Karpas-422 (cell line): ENCODE measurements at regions not wholly inside any gene's neighbourhood (a gene's known extent, or its start where the extent isn't known, plus 50 kb on each side); places are given as distances from the start of the nearest gene placed in this dataset.
"Not testable (repeated sequence)": the region's sequence is repeated elsewhere in the genome, so short reads cannot be mapped to it uniquely, and the experiment has no call there.

Experiments used
- DNase-seq: peaks from one replicate; pipeline ENCODE4 v3.0.0-alpha.2; 2015
- H2AFZ ChIP-seq: fragments of 200-600 bp; sonication (generic); 2 replicates; pipeline ENCODE4 v1.6.1; 2014; ENCODE audit warnings: antibody characterized with exemption, low read length, mixed read lengths
- H3K27ac ChIP-seq: fragments of 200-600 bp; sonication (generic); 2 replicates; pipeline ENCODE4 v1.5.1; 2014; ENCODE audit warnings: mild to moderate bottlenecking, low read length, moderate library complexity
- H3K27me3 ChIP-seq: fragments of 200-600 bp; sonication (generic); 2 replicates; pipeline ENCODE4 v1.6.1; 2014; ENCODE audit warnings: low read length, mixed read lengths
- H3K36me3 ChIP-seq: fragments of 200-600 bp; sonication (generic); 2 replicates; pipeline ENCODE4 v1.6.1; 2014; ENCODE audit warnings: low read length, mixed read lengths; ENCODE audit not compliant: insufficient read depth
- H3K4me1 ChIP-seq: fragments of 200-600 bp; sonication (generic); 2 replicates; pipeline ENCODE4 v1.6.1; 2014; ENCODE audit warnings: mild to moderate bottlenecking, low read length, mixed read lengths
- H3K4me2 ChIP-seq: fragments of 200-600 bp; sonication (generic); 2 replicates; pipeline ENCODE4 v1.6.1; 2014; ENCODE audit warnings: low read length, low read depth, mild to moderate bottlenecking; ENCODE audit not compliant: poor library complexity, severe bottlenecking
- H3K4me3 ChIP-seq: fragments of 200-600 bp; sonication (generic); 2 replicates; pipeline ENCODE4 v1.5.1; 2014; ENCODE audit warnings: mild to moderate bottlenecking, antibody characterized with exemption, low read length, mixed read lengths
- H3K79me2 ChIP-seq: fragments of 200-600 bp; sonication (generic); 2 replicates; pipeline ENCODE4 v1.6.1; 2014; ENCODE audit warnings: mild to moderate bottlenecking, low read length, mixed read lengths
- H3K9ac ChIP-seq: fragments of 200-600 bp; sonication (generic); 2 replicates; pipeline ENCODE4 v1.6.0; 2014; ENCODE audit warnings: low read length
- H3K9me2 ChIP-seq: fragments of 200-600 bp; sonication (generic), shearing (Covaris generic); replicated peaks from 2 replicates; pipeline ENCODE4 v1.6.0; 2014; ENCODE audit warnings: mild to moderate bottlenecking, low read length, moderate library complexity; ENCODE audit not compliant: insufficient read depth
- H3K9me3 ChIP-seq: fragments of 300-700, 200-600 bp; sonication (generic); 2 replicates; pipeline ENCODE4 v1.6.1; 2014; ENCODE audit warnings: low read length, mixed read lengths
- H4K20me1 ChIP-seq: fragments of 200-600 bp; sonication (generic); 2 replicates; pipeline ENCODE4 v1.6.1; 2014; ENCODE audit warnings: mild to moderate bottlenecking, antibody characterized with exemption, low read length, low read depth; ENCODE audit not compliant: insufficient read depth

GRCh38 chr20:53719171-53719803 is 125.6 kb upstream of the ZNF217 start:
- H3K4me2 ChIP-seq, H3K4me1 ChIP-seq, H4K20me1 ChIP-seq, H3K27ac ChIP-seq, H3K36me3 ChIP-seq, H3K9me3 ChIP-seq, H3K9me2 ChIP-seq, H3K9ac ChIP-seq, DNase-seq, H3K79me2 ChIP-seq, H3K4me3 ChIP-seq, H2AFZ ChIP-seq, H3K27me3 ChIP-seq: not testable (repeated sequence)

DNA sequence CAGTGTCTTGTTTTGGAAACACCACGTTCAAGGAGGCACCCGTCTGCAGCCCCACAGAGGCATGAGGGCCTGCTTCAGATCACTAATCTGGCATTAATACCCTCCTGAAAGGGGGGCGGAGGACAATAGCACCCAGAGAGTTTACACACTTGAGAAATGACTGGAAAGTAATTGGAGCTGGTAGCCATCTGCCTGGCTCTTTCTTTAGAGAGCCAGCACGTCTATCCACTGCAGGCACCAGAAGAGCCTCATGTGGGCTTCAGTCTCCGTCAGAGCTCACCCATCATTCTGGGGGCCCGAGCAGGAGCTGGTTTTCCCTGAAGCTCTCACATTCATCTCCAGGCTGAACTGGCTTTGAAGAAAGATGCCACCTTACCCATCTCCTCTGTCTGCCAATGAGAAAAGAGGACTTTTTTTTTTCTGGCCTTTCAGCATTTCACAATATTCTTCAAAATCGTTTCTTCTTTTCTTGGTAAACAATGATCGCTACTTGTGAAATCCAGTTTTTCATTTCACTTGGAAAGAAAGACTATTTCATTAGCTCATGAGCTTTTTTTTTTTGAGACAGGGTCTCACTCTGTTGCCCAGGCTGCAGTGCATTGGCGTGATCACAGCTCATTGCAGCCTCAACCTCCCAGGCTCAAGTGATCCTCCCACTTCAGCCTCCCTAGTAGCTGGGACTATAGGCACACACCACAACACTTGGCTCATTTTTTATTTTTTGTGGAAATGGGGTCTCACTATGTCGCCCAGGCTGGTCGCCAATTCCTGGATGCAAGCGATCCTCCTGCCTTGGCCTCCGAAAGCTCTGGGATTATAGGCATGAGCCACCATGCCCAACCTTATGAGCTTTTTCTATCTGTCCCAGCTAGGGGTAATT is 124.7 kb upstream of the ZNF217 start:
- Histone ChIP-seq H3K4me1 (no peaks in the 10 kb centered on the region), H3K27ac (no peak overlapping the region), H3K9me3 (no peaks in the 10 kb centered on the region), H3K9me2 (no peaks in the 10 kb centered on the region), H3K79me2 (no peaks in the 10 kb centered on the region), H2AFZ (no peak overlapping the region), H3K9ac (no peak overlapping the region), H3K4me3 (no peak overlapping the region), H3K4me2 (no peak overlapping the region), H4K20me1 (no peaks in the 10 kb centered on the region), H3K27me3 (no peaks in the 10 kb centered on the region), H3K36me3 (no peaks in the 10 kb centered on the region)
- DNase-seq: no peak

GRCh38 chr20:53716395-53716794 is 122.8 kb upstream of the ZNF217 start:
- no peak overlapping the region for H3K27ac ChIP-seq
- H3K79me2 ChIP-seq: no peaks in the 10 kb centered on the region
- no peaks in the 10 kb centered on the region for H3K27me3 ChIP-seq
- H3K4me3 ChIP-seq: no peak overlapping the region
- H3K4me2 ChIP-seq: no peak overlapping the region
- no peaks in the 10 kb centered on the region for H3K9me3 ChIP-seq
- no peak overlapping the region for H3K9ac ChIP-seq
- H3K36me3 ChIP-seq: no peaks in the 10 kb centered on the region
- no peak for DNase-seq
- H2AFZ ChIP-seq: no peak overlapping the region
- no peaks in the 10 kb centered on the region for H3K4me1 ChIP-seq
- H4K20me1 ChIP-seq: no peaks in the 10 kb centered on the region
- no peaks in the 10 kb centered on the region for H3K9me2 ChIP-seq

GRCh38 chr20:53714524-53714923 is 120.9 kb upstream of the ZNF217 start:
- Histone ChIP-seq H3K27me3 (no peaks in the 10 kb centered on the region), H3K9me3 (no peaks in the 10 kb centered on the region), H3K9ac (no peak overlapping the region), H2AFZ (no peak overlapping the region), H3K4me3 (no peak overlapping the region), H3K36me3 (no peaks in the 10 kb centered on the region), H3K27ac (no peak overlapping the region), H3K4me2 (no peak overlapping the region), H3K79me2 (no peaks in the 10 kb centered on the region), H4K20me1 (no peaks in the 10 kb centered on the region), H3K4me1 (no peaks in the 10 kb centered on the region), H3K9me2 (no peaks in the 10 kb centered on the region)
- DNase-seq: no peak

- Histone ChIP-seq H3K9me3 (no peaks in the 10 kb centered on the region), H3K27ac (no peak overlapping the region), H2AFZ (no peak overlapping the region), H3K4me3 (no peak overlapping the region), H3K36me3 (no peaks in the 10 kb centered on the region), H3K4me1 (no peaks in the 10 kb centered on the region), H3K79me2 (no peaks in the 10 kb centered on the region), H3K27me3 (no peaks in the 10 kb centered on the region), H4K20me1 (no peaks in the 10 kb centered on the region), H3K9ac (no peak overlapping the region), H3K4me2 (no peak overlapping the region), H3K9me2 (no peaks in the 10 kb centered on the region)
- no peak for DNase-seq
Measured at GRCh38 chr20:53713328-53714056, 119.9 kb upstream of the ZNF217 start.

DNA sequence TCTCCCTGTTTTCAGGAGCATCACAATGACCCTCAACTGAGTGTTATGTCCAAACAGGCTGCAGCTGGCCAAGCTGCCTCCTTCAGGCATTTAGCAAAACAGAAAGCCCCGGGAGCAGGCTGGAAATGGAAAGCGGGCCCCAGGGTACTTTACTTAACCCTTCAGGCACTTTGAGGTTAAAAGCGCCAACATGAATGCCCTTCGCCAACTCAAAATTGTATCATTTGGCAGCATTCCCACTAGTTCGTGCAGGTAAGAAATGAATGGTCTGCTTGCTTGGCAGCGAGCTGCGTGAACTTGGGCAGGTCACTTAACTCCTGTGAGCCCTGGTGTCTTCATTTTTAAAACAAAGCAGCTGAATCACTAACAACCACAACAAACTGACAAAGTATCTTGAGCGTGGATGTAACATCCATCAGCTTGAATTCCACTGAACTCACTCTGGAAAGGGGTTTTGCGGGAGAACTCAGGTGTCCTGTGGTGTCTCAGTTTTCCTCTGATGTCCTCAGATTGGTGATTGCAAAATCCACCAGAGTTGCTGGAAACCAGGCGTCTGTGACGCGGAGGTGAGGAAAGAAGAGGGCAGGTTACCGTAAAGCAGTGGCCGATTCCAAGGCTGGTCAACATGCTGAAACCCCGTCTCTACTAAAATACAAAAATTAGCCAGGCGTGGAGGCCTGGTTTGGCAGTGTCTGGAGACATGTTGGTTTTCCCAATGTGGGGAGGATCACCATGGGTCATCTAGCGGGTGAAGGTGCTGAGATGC is 118.8 kb upstream of the ZNF217 start:
- Histone ChIP-seq H4K20me1 (no peaks in the 10 kb centered on the region), H3K9me3 (no peaks in the 10 kb centered on the region), H3K27me3 (no peaks in the 10 kb centered on the region), H3K9me2 (no peaks in the 10 kb centered on the region), H3K27ac (no peak overlapping the region), H3K4me1 (no peaks in the 10 kb centered on the region), H3K4me2 (no peak overlapping the region), H3K36me3 (no peaks in the 10 kb centered on the region), H3K9ac (no peak overlapping the region), H3K79me2 (no peaks in the 10 kb centered on the region), H2AFZ (no peak overlapping the region), H3K4me3 (no peak overlapping the region)
- no peak for DNase-seq

DNA sequence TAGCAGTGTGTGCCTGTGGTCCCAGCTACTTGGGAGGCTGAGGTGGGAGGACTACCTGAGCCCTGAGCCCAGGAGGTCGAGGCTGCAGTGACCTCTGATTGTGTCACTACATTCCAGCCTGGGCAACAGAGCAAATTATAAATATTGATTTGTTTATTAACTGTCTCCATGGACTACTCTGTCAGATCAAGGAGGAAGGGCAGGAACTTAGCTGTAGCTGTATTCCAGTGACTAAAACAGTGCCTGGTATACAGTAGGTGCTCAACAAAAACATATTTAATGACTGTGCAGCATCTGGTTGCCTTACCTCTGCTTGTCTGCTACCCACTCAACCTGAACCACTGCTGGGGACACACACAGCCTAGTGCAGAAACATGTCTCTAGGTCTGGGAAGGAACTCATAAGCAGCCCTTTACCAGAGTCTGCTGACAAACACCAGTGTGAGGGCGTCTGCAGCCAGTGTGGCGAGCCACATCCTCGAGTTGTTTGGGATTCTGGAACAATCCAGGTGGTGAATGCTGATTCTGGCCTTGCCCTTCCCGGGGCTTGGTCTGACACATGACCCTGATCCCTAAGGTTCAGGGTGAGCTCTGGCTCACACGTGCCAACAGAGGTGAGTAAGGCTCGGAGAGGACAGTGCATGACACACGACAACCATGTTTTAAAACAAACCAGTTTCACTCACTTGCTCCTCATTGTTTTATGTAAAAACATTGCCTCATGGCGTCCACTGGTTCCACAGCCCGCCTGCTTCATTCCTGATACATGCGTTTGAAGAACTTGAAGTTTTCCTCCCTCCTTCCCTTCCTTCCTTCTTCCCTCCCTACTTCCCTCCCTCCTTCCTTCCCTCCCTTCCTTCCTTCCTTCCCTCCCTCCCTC is 117.9 kb upstream of the ZNF217 start:
- Histone ChIP-seq H3K4me3 (no peak overlapping the region), H3K4me2 (no peak overlapping the region), H3K36me3 (no peaks in the 10 kb centered on the region), H3K9ac (no peak overlapping the region), H3K4me1 (no peaks in the 10 kb centered on the region), H3K27ac (no peak overlapping the region), H3K79me2 (no peaks in the 10 kb centered on the region), H2AFZ (no peak overlapping the region), H3K27me3 (no peaks in the 10 kb centered on the region), H3K9me2 (no peaks in the 10 kb centered on the region), H3K9me3 (no peaks in the 10 kb centered on the region), H4K20me1 (no peaks in the 10 kb centered on the region)
- DNase-seq: no peak
